ENCODE measurements at regions not wholly inside any gene's neighbourhood (a gene's known extent, or its start where the extent isn't known, plus 50 kb on each side); places are given as distances from the start of the nearest gene placed in this dataset.

DNA sequence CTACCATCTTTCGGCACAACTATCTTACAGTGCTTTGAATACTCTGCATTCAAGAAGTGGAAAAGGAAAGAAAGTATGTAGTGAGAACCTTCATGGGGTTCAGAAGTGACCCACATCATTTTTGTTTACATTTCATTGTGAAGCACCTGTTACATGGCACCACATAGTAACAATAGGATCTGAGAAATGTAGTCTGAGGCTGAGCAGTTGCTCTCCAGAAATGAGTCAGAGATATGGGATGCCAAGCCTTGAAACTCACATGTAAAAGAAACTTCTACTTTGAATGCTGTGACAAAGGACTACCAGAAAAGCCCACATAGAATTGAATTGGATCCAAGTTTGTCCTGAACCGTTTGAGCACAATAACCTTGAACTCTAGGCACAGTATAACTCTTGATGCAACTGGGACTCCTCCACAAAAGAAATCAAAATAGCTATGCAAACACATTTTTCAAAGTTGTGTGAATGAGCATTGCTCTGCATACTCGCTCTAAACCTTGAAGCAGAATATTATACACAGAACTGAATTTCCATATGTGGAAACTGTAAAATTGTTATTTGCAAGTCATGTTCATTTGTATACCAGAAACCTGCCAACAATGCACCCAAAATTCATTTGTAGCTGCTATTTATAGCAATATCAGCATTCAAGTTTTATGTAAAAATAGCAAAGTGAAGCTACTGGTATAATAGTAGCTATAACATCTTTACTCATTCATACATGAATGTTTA, 400.9 kb upstream of the POU3F2 start:
- no peaks in the 10 kb centered on the region for H3K27me3 Mint-ChIP-seq
- DNase-seq = no peak
- no peaks in the 10 kb centered on the region for H3K4me1 Mint-ChIP-seq
- no peak for ATAC-seq (ENCODE audit: low read depth)
- no peaks in the 10 kb centered on the region for H3K9me3 Mint-ChIP-seq
- POLR2A ChIA-PET = no interaction called here
- H3K4me3 Mint-ChIP-seq = no peak overlapping the region
- H3K36me3 Mint-ChIP-seq = no peaks in the 10 kb centered on the region
- no peak overlapping the region for H3K27ac Mint-ChIP-seq

GRCh38 chr6:98443633-98444032, 390.7 kb upstream of the POU3F2 start:
- no peak overlapping the region for H3K27ac Mint-ChIP-seq
- H3K9me3 Mint-ChIP-seq = peaks cover 2% of the 10 kb centered on the region
- DNase-seq (no peak), ATAC-seq (ENCODE audit: low read depth) (no peak)
- H3K27me3 Mint-ChIP-seq = no peaks in the 10 kb centered on the region
- no peak overlapping the region for H3K4me3 Mint-ChIP-seq
- POLR2A ChIA-PET = no interaction called here
- H3K36me3 Mint-ChIP-seq = no peaks in the 10 kb centered on the region
- H3K4me1 Mint-ChIP-seq = no peaks in the 10 kb centered on the region

DNA sequence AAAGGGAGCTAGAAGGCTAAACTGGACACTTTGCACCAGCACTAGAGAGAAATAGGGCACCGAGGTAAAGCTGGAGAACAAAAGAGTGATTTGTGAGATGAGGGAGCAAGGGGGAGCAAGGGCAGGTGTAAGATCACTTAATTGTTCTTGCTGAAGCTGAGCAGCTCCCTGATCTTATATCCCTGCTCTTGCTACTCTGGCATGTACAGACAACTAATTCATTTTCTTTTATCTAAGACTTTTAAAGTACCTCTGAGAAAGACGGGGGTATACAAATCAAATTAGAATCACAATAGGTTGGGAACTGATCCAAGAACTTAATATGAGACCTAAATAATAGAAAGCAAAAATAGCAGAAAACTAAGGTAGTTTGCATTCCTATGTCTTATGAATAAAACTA, 381.7 kb upstream of the POU3F2 start:
- no peaks in the 10 kb centered on the region for H3K36me3 Mint-ChIP-seq
- H3K9me3 Mint-ChIP-seq = no peaks in the 10 kb centered on the region
- POLR2A ChIA-PET = no interaction called here
- no peaks in the 10 kb centered on the region for H3K4me1 Mint-ChIP-seq
- no peak overlapping the region for H3K27ac Mint-ChIP-seq
- H3K27me3 Mint-ChIP-seq = no peaks in the 10 kb centered on the region
- ATAC-seq (ENCODE audit: low read depth) (no peak), DNase-seq (no peak)
- no peak overlapping the region for H3K4me3 Mint-ChIP-seq

- ATAC-seq (ENCODE audit: low read depth) = no peak
- no peaks in the 10 kb centered on the region for H3K36me3 Mint-ChIP-seq
- no peaks in the 10 kb centered on the region for H3K4me1 Mint-ChIP-seq
- H3K4me3 Mint-ChIP-seq = no peak overlapping the region
- H3K27ac Mint-ChIP-seq = no peak overlapping the region
- POLR2A ChIA-PET = no interaction called here
- no peaks in the 10 kb centered on the region for H3K27me3 Mint-ChIP-seq
- H3K9me3 Mint-ChIP-seq = no peaks in the 10 kb centered on the region
- no peak for DNase-seq
Observed at GRCh38 chr6:98454809-98455322, 379.5 kb upstream of the POU3F2 start.

DNA sequence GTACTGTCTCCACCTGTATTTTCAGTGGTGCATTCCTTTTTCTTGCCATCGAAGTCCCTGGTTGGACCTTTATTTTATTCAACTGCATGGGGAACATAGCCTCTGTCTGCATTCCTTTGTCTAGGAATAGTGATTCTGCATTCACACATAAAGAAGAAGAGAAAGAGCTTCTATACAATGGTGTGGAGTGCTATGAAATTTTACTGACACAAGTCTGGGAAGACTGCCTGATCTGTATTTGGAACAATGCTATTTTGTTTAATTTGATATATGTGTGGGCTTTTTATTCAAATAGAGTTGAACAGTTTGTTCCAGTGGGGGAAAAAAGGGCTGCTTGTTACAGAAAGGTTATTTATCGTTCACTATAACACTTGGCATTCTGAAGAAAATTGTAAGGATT, 375.7 kb upstream of the POU3F2 start:
- POLR2A ChIA-PET = no interaction called here
- Mint-ChIP-seq H3K27me3 (no peaks in the 10 kb centered on the region), H3K27ac (no peak overlapping the region), H3K4me3 (no peak overlapping the region), H3K4me1 (no peaks in the 10 kb centered on the region), H3K9me3 (no peaks in the 10 kb centered on the region), H3K36me3 (no peaks in the 10 kb centered on the region)
- DNase-seq (no peak), ATAC-seq (ENCODE audit: low read depth) (no peak)

GRCh38 chr6:98463038-98464000, 371.1 kb upstream of the POU3F2 start:
- Mint-ChIP-seq H3K4me1 (no peaks in the 10 kb centered on the region), H3K4me3 (no peak overlapping the region), H3K9me3 (no peaks in the 10 kb centered on the region), H3K27me3 (no peaks in the 10 kb centered on the region), H3K27ac (no peak overlapping the region), H3K36me3 (no peaks in the 10 kb centered on the region)
- ATAC-seq (ENCODE audit: low read depth) (no peak), DNase-seq (no peak)
- POLR2A ChIA-PET = no interaction called here

GRCh38 chr6:98467091-98467490, 367.3 kb upstream of the POU3F2 start:
- ATAC-seq (ENCODE audit: low read depth) (no peak), DNase-seq (no peak)
- Mint-ChIP-seq H3K27me3 (no peaks in the 10 kb centered on the region), H3K27ac (no peak overlapping the region), H3K9me3 (peaks cover 6% of the 10 kb centered on the region), H3K4me1 (no peaks in the 10 kb centered on the region), H3K4me3 (no peak overlapping the region), H3K36me3 (no peaks in the 10 kb centered on the region)
- POLR2A ChIA-PET = no interaction called here

- Mint-ChIP-seq H3K4me1 (no peaks in the 10 kb centered on the region), H3K4me3 (no peak overlapping the region), H3K27ac (no peak overlapping the region), H3K27me3 (no peaks in the 10 kb centered on the region), H3K9me3 (peaks cover 9% of the 10 kb centered on the region), H3K36me3 (no peaks in the 10 kb centered on the region)
- DNase-seq (no peak), ATAC-seq (ENCODE audit: low read depth) (no peak)
- POLR2A ChIA-PET = no interaction called here
Observed at GRCh38 chr6:98467902-98468301, 366.5 kb upstream of the POU3F2 start.

- ATAC-seq (ENCODE audit: low read depth) (no peak), DNase-seq (no peak)
- Mint-ChIP-seq H3K9me3 (peaks cover 9% of the 10 kb centered on the region), H3K4me3 (no peak overlapping the region), H3K27me3 (no peaks in the 10 kb centered on the region), H3K36me3 (no peaks in the 10 kb centered on the region), H3K27ac (no peak overlapping the region), H3K4me1 (no peaks in the 10 kb centered on the region)
- POLR2A ChIA-PET = no interaction called here
Observed at GRCh38 chr6:98469141-98469540, 365.2 kb upstream of the POU3F2 start.

- Mint-ChIP-seq H3K9me3 (peaks cover 9% of the 10 kb centered on the region), H3K4me3 (no peak overlapping the region), H3K4me1 (no peaks in the 10 kb centered on the region), H3K27ac (no peak overlapping the region), H3K27me3 (no peaks in the 10 kb centered on the region), H3K36me3 (no peaks in the 10 kb centered on the region)
- ATAC-seq (ENCODE audit: low read depth) (no peak), DNase-seq (no peak)
- POLR2A ChIA-PET = no interaction called here
Observed at GRCh38 chr6:98470821-98471220, 363.6 kb upstream of the POU3F2 start.

- Mint-ChIP-seq H3K36me3 (no peaks in the 10 kb centered on the region), H3K9me3 (peaks cover 9% of the 10 kb centered on the region), H3K27ac (no peak overlapping the region), H3K4me1 (no peaks in the 10 kb centered on the region), H3K4me3 (no peak overlapping the region), H3K27me3 (no peaks in the 10 kb centered on the region)
- DNase-seq (no peak), ATAC-seq (ENCODE audit: low read depth) (no peak)
- POLR2A ChIA-PET = no interaction called here
Observed at GRCh38 chr6:98471444-98471843, 362.9 kb upstream of the POU3F2 start.

DNA sequence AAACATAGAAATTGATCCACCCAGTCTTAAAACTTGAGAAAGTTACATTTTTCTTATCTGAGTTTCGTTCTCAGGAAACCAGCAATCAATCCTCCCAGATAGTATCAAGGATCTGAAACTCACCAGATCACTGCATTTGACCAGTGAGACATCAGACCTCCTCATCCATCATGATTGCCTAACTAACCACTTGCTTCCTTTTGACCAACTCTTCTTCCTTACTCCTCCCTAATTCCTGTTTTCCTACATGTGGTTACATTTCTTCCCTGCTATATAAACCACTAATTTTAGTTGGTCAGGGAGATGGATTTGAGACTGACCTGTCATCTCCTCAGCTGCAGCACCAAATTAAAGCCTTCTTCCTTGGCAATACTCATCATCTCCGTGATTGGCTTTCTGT, 357.1 kb upstream of the POU3F2 start:
- POLR2A ChIA-PET = no interaction called here

GRCh38 chr6:98484696-98485095, 349.7 kb upstream of the POU3F2 start:
- ATAC-seq (ENCODE audit: low read depth) (no peak), DNase-seq (no peak)
- POLR2A ChIA-PET = no interaction called here
- no peaks in the 10 kb centered on the region for H3K27me3 Mint-ChIP-seq
- peaks cover 1% of the 10 kb centered on the region for H3K9me3 Mint-ChIP-seq
- H3K4me3 Mint-ChIP-seq = no peak overlapping the region
- H3K36me3 Mint-ChIP-seq = no peaks in the 10 kb centered on the region
- H3K27ac Mint-ChIP-seq = no peak overlapping the region
- H3K4me1 Mint-ChIP-seq = no peaks in the 10 kb centered on the region

More for the DNA sequence above, 357.1 kb upstream of the POU3F2 start:
- DNase-seq = no peak
- Mint-ChIP-seq H3K9me3 (peaks cover 6% of the 10 kb centered on the region), H3K36me3 (no peaks in the 10 kb centered on the region), H3K27ac (no peak overlapping the region), H3K4me3 (no peak overlapping the region), H3K27me3 (no peaks in the 10 kb centered on the region), H3K4me1 (no peaks in the 10 kb centered on the region)
- ATAC-seq (ENCODE audit: low read depth) = no peak

- Mint-ChIP-seq H3K4me1 (no peaks in the 10 kb centered on the region), H3K9me3 (no peaks in the 10 kb centered on the region), H3K36me3 (no peaks in the 10 kb centered on the region), H3K27me3 (no peaks in the 10 kb centered on the region), H3K27ac (no peak overlapping the region), H3K4me3 (no peak overlapping the region)
- ATAC-seq (ENCODE audit: low read depth) = no peak
- POLR2A ChIA-PET = no interaction called here
- DNase-seq = no peak
Observed at GRCh38 chr6:98485593-98485992, 348.8 kb upstream of the POU3F2 start.
